Endothelial cell of umbilical vein (primary cell): ENCODE measurements at regions not wholly inside any gene's neighbourhood (a gene's known extent, or its start where the extent isn't known, plus 50 kb on each side); places are given as distances from the start of the nearest gene placed in this dataset.

Experiments used
- BruUV-seq: library from RNA; stranded (reverse); fragments of 400-500 nt; replicated peaks from 2 replicates; lab custom pipeline; 2021; lab: Mats Ljungman, UMichigan
- CTCF ChIA-PET: fragments of 300-600, 350-600 bp; sonication (Branson Sonifier 250); formaldehyde crosslinking; loops from one replicate; lab custom pipeline; 2021; ENCODE audit warnings: antibody characterized with exemption, inconsistent platforms; lab: Charles Lee
- POLR2A ChIA-PET: fragments of 300-600, 350-600 bp; sonication (Branson Sonifier 250); formaldehyde crosslinking; loops from one replicate; lab custom pipeline; 2021; ENCODE audit warnings: antibody characterized with exemption, inconsistent platforms; lab: Charles Lee
- DNase-seq: peaks from one replicate; pipeline ENCODE4 v3.0.0-alpha.2; 2011; ENCODE audit warnings: low read depth, low spot score
- FAIRE-seq: peaks from 2 replicates; lab custom pipeline; 2011; peaks lifted over from hg19 to GRCh38; lab: Jason Lieb, UNC
- H2AFZ ChIP-seq: 2 replicates; pipeline ENCODE4 v1.6.0; 2012; ENCODE audit warnings: low read depth, low read length, control low read depth, inconsistent platforms
- H3K27ac ChIP-seq: 2 replicates; pipeline ENCODE4 v1.5.1; 2011; ENCODE audit warnings: low read depth, mild to moderate bottlenecking, control low read depth, low read length, moderate library complexity; ENCODE audit not compliant: insufficient read depth
- H3K27me3 ChIP-seq, 2 experiments: 2 replicates each; pipeline versions ENCODE4 v1.6.0 to v1.6.1; 2011; ENCODE audit warnings: low read length in 2 of 2, mixed read lengths in 1 of 2; ENCODE audit not compliant: control insufficient read depth in 2 of 2, insufficient read depth in 2 of 2
- H3K36me3 ChIP-seq, 2 experiments: 2 replicates in 1 of 2; 3 replicates in 1 of 2; pipeline ENCODE4 v1.5.1; 2011; ENCODE audit warnings: low read length in 2 of 2, mild to moderate bottlenecking in 1 of 2, moderate library complexity in 1 of 2; ENCODE audit not compliant: control insufficient read depth in 2 of 2, insufficient read depth in 2 of 2; ENCODE audit errors: extremely low read depth in 1 of 2
- H3K4me1 ChIP-seq: 3 replicates; pipeline ENCODE4 v1.5.1; 2011; ENCODE audit warnings: mild to moderate bottlenecking, low read length; ENCODE audit not compliant: control insufficient read depth, insufficient read depth; ENCODE audit errors: extremely low read depth
- H3K4me2 ChIP-seq: 2 replicates; pipeline ENCODE4 v1.6.1; 2011; ENCODE audit warnings: low read length, control low read depth, mixed read lengths; ENCODE audit not compliant: insufficient read depth
- H3K4me3 ChIP-seq, 3 experiments: fragments of 200-600 bp in 1 of 3; sonication (generic), shearing (Covaris generic) in 1 of 3; replicated peaks in 1 of 3; 2 replicates each; pipeline ENCODE4 v1.5.1; 2011 to 2016; ENCODE audit warnings: control low read depth in 3 of 3, low read length in 3 of 3, mild to moderate bottlenecking in 2 of 3, inconsistent platforms in 1 of 3, low read depth in 1 of 3, moderate library complexity in 1 of 3; ENCODE audit not compliant: insufficient read depth in 1 of 3
- H3K79me2 ChIP-seq: 2 replicates; pipeline ENCODE4 v1.6.0; 2012; ENCODE audit warnings: low read length, inconsistent platforms; ENCODE audit not compliant: control insufficient read depth, insufficient read depth
- H3K9ac ChIP-seq: replicated peaks from 2 replicates; pipeline ENCODE3; 2011; ENCODE audit warnings: low read length, control low read depth; ENCODE audit not compliant: insufficient read depth; ENCODE audit errors: extremely low read depth
- H3K9me1 ChIP-seq: replicated peaks from 3 replicates; pipeline ENCODE4 v1.6.0; 2011; ENCODE audit warnings: mild to moderate bottlenecking, low read length; ENCODE audit not compliant: control insufficient read depth, insufficient read depth; ENCODE audit errors: extremely low read depth
- H3K9me3 ChIP-seq: replicated peaks from 2 replicates; pipeline ENCODE4 v1.5.1; 2012; ENCODE audit warnings: low read length, inconsistent platforms; ENCODE audit not compliant: control insufficient read depth, insufficient read depth
- H4K20me1 ChIP-seq: replicated peaks from 2 replicates; pipeline ENCODE3; 2011; ENCODE audit warnings: mild to moderate bottlenecking, low read length; ENCODE audit not compliant: control insufficient read depth, insufficient read depth; ENCODE audit errors: extremely low read depth
- EZH2 ChIP-seq: IDR thresholded peaks from 2 replicates; pipeline ENCODE4 v1.6.1; 2012; ENCODE audit warnings: borderline replicate concordance, low read depth, mild to moderate bottlenecking, moderate library complexity, low read length, inconsistent platforms; ENCODE audit not compliant: severe bottlenecking
- FOS ChIP-seq: IDR thresholded peaks from 2 replicates; pipeline ENCODE4 v1.6.1; 2011; ENCODE audit warnings: mild to moderate bottlenecking, low read length, moderate library complexity, borderline replicate concordance; ENCODE audit not compliant: insufficient read depth
- GATA2 ChIP-seq: IDR thresholded peaks from 2 replicates; pipeline ENCODE4 v1.7.0; 2011; ENCODE audit warnings: low read depth, mild to moderate bottlenecking, moderate library complexity, mixed read lengths, low read length; ENCODE audit not compliant: insufficient read length, insufficient read depth
- JUN ChIP-seq: IDR thresholded peaks from 2 replicates; pipeline ENCODE4 v1.6.1; 2011; ENCODE audit warnings: borderline replicate concordance, low read depth; ENCODE audit not compliant: insufficient read length, insufficient read depth
- MYC ChIP-seq: IDR thresholded peaks from one replicate; pipeline ENCODE4 v1.6.1; 2011; ENCODE audit warnings: mild to moderate bottlenecking, low read depth, low read length
- POLR2A ChIP-seq: IDR thresholded peaks from 2 replicates; pipeline ENCODE4 v1.6.1; 2012; ENCODE audit warnings: low read depth, mild to moderate bottlenecking, control low read depth, low read length
- POLR2AphosphoS5 ChIP-seq: IDR thresholded peaks from 2 replicates; pipeline ENCODE4 v1.6.1; 2012; ENCODE audit warnings: low read depth, mild to moderate bottlenecking, control low read depth, low read length, moderate library complexity; ENCODE audit not compliant: insufficient read depth
- dilution Hi-C: fragments of 300-500 bp; cut with MboI; formaldehyde crosslinking; loops from one replicate; pipeline ENCODE4 v1.15.0; 2019; ENCODE audit warnings: low sequenced_read_pairs; ENCODE audit not compliant: extremely low pct_ligation_motif_present
- intact Hi-C: fragments of 100-400 bp; cut with micrococcal nuclease; formaldehyde crosslinking; loops from one replicate; pipeline ENCODE4 v1.10.0; 2022
- TF ChIP-seq, protein P1 (sequence below), 2 donors: IDR thresholded peaks; 1 replicate in 1 of 2; 2 replicates in 1 of 2; pipeline ENCODE4 v1.5.1; 2011; ENCODE audit warnings: low read length in 2 of 2, mild to moderate bottlenecking in 2 of 2, moderate library complexity in 2 of 2, control low read depth in 1 of 2, inconsistent platforms in 1 of 2, low read depth in 1 of 2; ENCODE audit not compliant: insufficient read depth in 1 of 2; ENCODE audit errors: extremely low read depth in 1 of 2
- TF ChIP-seq, protein P2 (sequence below): IDR thresholded peaks from 2 replicates; pipeline ENCODE4 v1.6.1; 2011; ENCODE audit not compliant: insufficient read depth, insufficient read length

DNA sequence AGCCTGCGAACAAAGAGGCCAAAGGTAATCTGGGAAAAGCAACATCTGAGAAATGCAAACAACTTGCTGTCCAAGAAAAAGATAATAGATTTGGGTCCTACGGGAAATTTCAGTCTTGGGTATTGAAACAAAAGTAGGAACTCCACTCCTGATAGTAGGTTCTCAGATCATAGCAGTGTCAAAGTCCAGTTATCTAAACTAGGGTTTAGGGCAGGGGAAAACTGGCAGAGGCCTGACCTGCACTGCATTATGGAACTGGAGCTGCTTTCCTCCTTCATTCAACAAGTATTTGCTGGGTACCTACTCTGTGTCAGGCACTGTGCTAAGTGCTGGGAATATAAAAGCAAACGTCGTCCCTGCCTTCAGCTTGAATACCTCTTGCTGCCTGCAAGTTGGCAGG is 60.7 kb upstream of the NGF start:
- intact Hi-C loops (no loop called here), dilution Hi-C loops (no loop called here)
- Histone ChIP-seq H4K20me1 (no peaks in the 10 kb centered on the region), H3K36me3 (no peaks in the 10 kb centered on the region), H3K79me2 (no peaks in the 10 kb centered on the region), H3K9me1 (no peaks in the 10 kb centered on the region), H3K4me3 (no peak overlapping the region), H3K27ac (no peak overlapping the region), H3K4me1 (no peaks in the 10 kb centered on the region), H3K9ac (no peak overlapping the region), H3K27me3 (no peaks in the 10 kb centered on the region), H2AFZ (no peak overlapping the region), H3K9me3 (no peaks in the 10 kb centered on the region), H3K4me2 (no peak overlapping the region)
- TF ChIP-seq GATA2, result no peak
- no peak for TF ChIP-seq JUN
- TF ChIP-seq FOS, result no peak
- TF ChIP-seq, protein P1, sequence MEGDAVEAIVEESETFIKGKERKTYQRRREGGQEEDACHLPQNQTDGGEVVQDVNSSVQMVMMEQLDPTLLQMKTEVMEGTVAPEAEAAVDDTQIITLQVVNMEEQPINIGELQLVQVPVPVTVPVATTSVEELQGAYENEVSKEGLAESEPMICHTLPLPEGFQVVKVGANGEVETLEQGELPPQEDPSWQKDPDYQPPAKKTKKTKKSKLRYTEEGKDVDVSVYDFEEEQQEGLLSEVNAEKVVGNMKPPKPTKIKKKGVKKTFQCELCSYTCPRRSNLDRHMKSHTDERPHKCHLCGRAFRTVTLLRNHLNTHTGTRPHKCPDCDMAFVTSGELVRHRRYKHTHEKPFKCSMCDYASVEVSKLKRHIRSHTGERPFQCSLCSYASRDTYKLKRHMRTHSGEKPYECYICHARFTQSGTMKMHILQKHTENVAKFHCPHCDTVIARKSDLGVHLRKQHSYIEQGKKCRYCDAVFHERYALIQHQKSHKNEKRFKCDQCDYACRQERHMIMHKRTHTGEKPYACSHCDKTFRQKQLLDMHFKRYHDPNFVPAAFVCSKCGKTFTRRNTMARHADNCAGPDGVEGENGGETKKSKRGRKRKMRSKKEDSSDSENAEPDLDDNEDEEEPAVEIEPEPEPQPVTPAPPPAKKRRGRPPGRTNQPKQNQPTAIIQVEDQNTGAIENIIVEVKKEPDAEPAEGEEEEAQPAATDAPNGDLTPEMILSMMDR (IDR thresholded peaks at IDR 0.05; ENCODE audit: extremely low read depth in 1 of 2, insufficient read depth in 1 of 2, low read depth in 1 of 2, low read length in 2 of 2), result no peak
- TF ChIP-seq POLR2AphosphoS5, result no peak
- no peak for TF ChIP-seq POLR2A
- TF ChIP-seq, protein P2, sequence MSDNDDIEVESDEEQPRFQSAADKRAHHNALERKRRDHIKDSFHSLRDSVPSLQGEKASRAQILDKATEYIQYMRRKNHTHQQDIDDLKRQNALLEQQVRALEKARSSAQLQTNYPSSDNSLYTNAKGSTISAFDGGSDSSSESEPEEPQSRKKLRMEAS, result no peak
- TF ChIP-seq MYC, result no peak
- no peak for TF ChIP-seq EZH2
- no TSS peak for BruUV-seq
- POLR2A ChIA-PET, result no interaction called here
- CTCF ChIA-PET, result no interaction called here
- DNase-seq (no peak), FAIRE-seq (no peak)
